GM21447 (cell line): ENCODE measurements at regions not wholly inside any gene's neighbourhood (a gene's known extent, or its start where the extent isn't known, plus 50 kb on each side); places are given as distances from the start of the nearest gene placed in this dataset.

ENCODE experiments used
- ATAC-seq: cut with Tn5 transposase; IDR thresholded peaks from one replicate; pipeline ENCODE4 v1.9.1; 2021; ENCODE audit not compliant: unreplicated experiment

DNA sequence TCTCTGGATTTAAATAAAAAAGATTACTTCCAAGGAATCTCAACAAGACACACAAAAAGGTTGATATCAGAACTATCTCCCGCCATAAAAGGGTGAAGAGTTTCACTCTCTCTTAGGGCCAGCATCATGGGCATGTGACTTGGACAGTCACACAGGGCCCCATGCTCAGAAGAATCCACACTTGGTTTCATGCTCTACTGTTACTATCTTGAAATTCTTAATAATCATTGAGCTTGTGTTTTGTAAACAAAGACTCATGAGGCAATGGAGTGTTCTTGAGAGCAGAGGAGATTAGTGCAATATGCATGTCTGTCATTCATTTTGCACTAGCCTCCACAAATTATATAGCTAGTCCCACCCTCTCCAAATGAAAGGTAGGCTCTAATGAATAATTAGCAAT lies 58.4 kb downstream of the HMHB1 start:
- no peak for ATAC-seq

DNA sequence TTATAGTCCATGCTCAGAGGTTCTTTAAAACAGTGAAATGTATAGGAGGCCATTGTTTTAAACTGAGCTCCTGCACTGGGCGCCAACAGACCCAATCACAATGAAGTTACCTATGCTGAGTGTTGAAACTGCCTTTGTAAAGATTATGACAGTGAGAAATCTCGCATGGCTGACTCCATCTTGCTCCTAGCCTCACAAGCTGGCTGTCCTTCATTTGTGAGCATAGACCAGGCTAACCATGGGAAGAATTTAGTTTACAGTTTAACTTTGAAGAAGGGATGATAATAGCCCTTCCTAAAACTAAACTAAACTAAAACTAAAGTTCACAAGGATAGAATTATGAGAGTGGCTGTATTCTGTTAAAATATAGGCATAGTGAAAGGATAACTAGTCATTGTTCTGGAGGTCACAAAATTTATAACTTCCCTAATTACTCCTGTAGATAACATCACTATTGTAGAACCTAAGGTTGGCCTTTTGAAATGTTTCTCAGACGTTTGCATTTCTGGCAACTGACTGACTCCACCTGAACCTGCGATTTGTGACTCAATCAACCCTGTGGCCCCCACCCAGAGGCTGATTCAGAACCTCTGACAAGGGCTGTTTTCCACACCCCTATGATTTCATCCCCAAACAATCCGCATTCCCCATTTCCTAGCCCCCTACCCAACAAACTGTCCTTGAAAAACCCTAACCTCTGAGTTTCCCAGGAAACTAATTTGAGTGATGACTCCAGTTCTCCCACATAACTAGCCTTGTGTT lies 59.1 kb downstream of the HMHB1 start:
- no peak for ATAC-seq

GRCh38 chr5:143871672-143872071 lies 59.7 kb downstream of the HMHB1 start:
- ATAC-seq = no peak

- ATAC-seq = no peak
These were observed 62.4 kb downstream of the HMHB1 start for GRCh38 chr5:143874312-143874711.

- ATAC-seq = no peak
These were observed 65.2 kb downstream of the HMHB1 start for GRCh38 chr5:143877196-143877595.

GRCh38 chr5:143878430-143878829 lies 66.5 kb downstream of the HMHB1 start:
- no peak for ATAC-seq

GRCh38 chr5:143879646-143880045 lies 67.7 kb downstream of the HMHB1 start:
- ATAC-seq = no peak

- ATAC-seq = no peak
These were observed 68.2 kb downstream of the HMHB1 start for GRCh38 chr5:143880178-143880577.

DNA sequence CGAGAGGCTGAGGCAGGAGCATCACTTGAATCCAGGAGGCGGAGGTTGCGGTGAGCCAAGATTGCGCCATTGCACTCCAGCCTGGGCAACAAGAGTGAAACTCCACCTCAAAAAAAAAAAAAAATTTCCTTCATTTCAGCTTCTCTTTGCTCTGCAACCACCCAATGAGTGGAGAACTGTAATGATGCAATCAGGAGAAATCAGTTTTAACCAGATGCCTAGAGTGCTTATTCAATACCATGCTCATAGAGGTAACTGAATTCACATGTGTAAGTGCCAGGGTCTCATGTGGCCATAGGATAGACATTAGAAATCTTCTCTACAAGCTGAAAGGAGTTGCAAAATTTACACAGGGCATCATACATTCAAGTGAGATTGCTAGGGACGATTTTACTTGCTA lies 70.6 kb downstream of the HMHB1 start:
- no peak for ATAC-seq

GRCh38 chr5:143886096-143886495 lies 74.1 kb downstream of the HMHB1 start:
- no peak for ATAC-seq

DNA sequence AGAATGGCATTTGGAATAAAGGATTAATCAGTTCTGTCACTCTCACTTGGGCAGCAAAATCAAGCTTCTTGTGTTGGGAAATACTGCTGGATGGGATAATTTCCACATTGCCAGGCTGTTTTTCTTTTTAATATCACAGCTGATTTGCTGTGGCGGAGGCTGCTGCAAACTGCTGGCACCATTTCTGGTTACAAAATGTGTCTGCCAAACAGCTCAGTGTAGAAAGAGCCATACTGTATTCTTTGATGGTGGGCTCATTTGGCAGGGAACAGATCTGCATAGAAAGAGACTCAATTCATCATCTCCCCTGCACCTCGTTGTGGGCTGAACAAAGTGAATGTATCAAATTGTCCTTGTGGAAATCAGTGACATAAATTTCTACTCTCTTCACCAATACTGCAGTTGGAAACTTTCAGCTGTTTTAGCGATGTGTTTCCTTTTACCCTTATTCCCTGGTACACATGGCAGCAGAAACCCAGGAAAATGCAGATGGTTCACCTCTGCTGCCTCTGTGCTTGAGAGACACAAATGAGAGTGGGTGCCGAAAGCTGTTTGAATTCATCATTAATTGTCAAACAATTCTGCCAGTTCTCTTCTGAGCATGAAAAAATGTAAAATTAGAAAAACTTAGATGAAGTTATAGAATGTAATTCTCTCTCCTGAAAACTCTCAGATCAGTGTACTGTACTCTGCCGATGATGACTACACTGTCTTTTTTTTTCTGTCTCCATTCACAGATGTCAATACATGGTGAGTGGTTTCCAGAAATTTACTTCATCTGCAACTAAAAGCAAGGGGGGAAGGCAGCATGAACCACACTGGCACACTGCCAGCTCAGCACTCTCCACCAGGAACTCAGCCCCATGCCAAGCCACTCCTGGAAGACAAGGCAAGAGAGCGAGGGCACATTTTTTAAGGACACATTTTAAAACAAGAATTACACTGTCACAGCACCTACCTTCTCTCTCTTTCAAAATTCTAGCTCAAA lies 75.0 kb downstream of the HMHB1 start:
- no peak for ATAC-seq

DNA sequence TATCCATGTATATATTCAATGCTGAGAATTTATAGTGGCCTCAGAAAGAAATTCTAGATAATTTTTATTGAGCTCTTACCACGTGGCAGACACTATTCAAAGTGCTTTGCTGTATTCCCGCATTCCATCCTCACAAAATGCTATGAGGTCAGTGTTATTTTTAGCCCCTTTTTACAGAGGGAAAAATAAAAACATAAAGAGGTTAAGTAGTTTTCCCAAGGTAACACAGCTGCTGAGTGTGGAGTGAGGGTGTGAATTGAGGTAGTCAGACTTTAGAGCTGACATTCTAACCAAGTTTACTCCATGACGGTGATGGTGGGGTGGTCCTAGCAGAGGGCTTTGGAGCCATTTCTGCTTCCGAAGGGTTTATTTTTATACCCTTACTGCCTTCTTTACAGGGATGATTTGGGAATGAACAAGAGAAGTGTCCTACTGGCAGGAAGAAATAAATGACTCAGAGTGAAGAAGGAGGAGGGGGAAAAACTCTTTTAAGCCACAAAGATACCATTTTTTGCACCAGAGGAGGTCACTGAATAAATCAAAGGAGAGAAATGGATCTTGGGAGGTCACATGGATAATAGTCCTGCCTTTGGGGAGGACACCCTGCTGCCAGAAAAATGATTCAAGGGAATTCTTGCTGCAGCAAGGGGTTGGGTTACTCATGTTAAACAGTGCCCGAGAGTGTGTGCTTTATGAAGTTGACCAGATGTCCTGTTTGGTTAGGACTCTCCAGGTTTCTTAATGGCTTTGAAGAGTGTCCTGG lies 76.1 kb downstream of the HMHB1 start:
- no peak for ATAC-seq

GRCh38 chr5:143888912-143889311 lies 77.0 kb downstream of the HMHB1 start:
- no peak for ATAC-seq

DNA sequence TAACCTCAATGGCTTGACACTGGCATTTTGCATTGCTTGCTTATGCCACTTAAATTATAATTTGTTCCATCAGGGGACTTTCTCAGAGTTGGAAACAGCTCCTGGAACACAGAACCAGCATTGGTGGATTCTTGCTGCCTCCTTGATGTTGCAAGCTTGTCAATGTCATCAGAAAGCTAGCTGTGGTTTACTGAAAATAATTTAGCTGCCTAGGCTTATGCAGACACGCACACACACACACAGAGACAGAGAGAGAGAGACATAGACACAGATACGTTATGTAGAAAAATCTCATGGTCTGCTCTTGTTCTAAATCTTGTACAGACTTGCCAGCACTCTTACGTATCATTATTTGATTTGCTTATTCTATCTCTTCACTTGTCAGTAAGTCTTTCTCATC lies 78.0 kb downstream of the HMHB1 start:
- ATAC-seq = no peak

- ATAC-seq = no peak
These were observed 78.5 kb downstream of the HMHB1 start for GRCh38 chr5:143890487-143890886.

GRCh38 chr5:143892271-143892670 lies 80.3 kb downstream of the HMHB1 start:
- ATAC-seq = no peak

- ATAC-seq = no peak
These were observed 80.9 kb downstream of the HMHB1 start for GRCh38 chr5:143892908-143893307.

- no peak for ATAC-seq
These were observed 81.7 kb downstream of the HMHB1 start for GRCh38 chr5:143893638-143894037.

- ATAC-seq = no peak
These were observed 84.6 kb downstream of the HMHB1 start for GRCh38 chr5:143896516-143896915.

DNA sequence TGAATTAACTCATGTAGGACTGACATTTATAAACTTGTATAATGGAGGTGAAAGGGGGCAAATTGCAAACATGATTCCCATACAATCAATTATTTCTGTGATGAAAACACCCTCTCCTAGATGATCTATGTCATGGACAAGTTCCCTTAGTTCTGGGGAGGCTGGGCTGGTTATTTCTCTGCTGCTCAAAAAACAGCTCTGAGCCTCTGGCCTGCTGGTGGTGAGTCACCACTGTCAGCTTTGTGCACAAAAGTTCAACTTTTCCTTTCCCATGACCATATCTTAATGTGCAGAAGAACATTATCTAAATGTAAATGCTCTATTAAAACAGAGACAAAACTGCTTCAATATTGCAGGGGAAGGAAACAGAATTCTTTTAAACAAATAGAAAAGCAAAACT lies 85.0 kb downstream of the HMHB1 start:
- no peak for ATAC-seq

DNA sequence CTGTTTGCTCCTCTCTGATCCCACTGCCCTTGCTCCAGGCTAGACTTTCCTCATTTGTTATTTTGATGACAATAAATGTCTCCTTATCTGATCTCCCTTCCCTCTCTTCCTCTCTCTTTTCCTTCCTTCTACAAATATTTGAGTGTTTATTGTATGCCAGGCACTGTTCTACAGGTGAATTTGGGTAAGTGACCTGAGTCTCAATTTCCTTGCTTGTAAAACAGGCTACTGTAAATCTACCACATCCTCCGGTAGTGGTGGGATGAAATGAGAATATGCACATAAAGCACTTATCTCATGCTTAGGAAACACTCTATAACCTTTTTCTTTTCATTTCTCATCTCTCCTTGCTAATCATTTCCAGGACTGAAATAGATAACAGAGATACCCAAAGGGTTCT lies 86.4 kb downstream of the HMHB1 start:
- ATAC-seq = no peak
